ENCODE measurements at regions not wholly inside any gene's neighbourhood (a gene's known extent, or its start where the extent isn't known, plus 50 kb on each side); places are given as distances from the start of the nearest gene placed in this dataset.

DNA sequence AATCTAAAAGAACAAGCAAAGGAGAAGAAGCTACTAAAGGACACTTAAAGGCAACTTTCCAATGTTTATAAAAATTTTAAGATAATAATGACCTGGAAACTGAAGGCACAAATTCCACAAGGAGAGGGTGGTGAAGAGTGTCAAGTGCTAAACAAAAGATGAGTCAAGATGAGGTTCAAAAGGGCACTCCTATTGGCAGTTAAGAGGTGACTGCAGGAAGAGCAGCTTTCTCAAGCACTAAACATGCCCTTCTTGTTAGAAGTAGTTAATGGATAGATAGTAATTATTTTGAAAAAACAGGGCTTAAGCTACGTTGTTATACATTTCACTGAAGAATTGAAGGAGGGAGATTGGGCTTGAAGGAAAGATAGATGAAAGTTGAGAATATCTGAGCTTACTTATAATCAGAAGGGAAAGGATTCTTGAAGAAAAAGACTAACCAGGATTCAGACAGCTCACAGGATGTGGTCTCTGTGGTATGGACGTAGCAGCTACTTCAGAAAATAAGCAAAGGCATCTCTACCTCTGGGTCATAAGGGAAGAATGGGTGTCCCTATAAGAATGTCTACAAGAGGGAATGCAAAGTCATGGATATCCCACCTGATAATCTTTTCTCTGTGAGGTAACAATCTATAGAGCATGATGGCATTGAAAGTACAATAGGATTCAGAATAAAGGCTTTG, 454.7 kb upstream of the SLC39A10 start:
- Histone ChIP-seq H2AFZ (ENCODE audit: control insufficient read depth, low read depth, low read length) (no peak overlapping the region), H3K27ac (ENCODE audit: control insufficient read depth, insufficient read depth) (no peak overlapping the region), H3K4me1 (ENCODE audit: control insufficient read depth, insufficient read depth, low read length) (no peaks in the 10 kb centered on the region), H3K36me3 (ENCODE audit: control insufficient read depth in 2 of 2, insufficient read depth in 2 of 2, low read length in 1 of 2) (no peaks in the 10 kb centered on the region), H4K20me1 (ENCODE audit: control insufficient read depth, insufficient read depth) (no peaks in the 10 kb centered on the region), H3K4me2 (ENCODE audit: control insufficient read depth, insufficient read depth) (no peak overlapping the region), H3K4me3 (no peak overlapping the region), H3K27me3 (replicated peaks in 1 of 2; ENCODE audit: control insufficient read depth in 2 of 2, insufficient read depth in 2 of 2, low read length in 1 of 2) (no peaks in the 10 kb centered on the region), H3K9me3 (replicated peaks; ENCODE audit: control insufficient read depth, insufficient read depth, low read length) (no peaks in the 10 kb centered on the region), H3K9ac (ENCODE audit: control insufficient read depth, insufficient read depth, low read length) (no peak overlapping the region), H3K79me2 (ENCODE audit: control insufficient read depth, insufficient read depth, low read length) (no peaks in the 10 kb centered on the region)
- DNase-seq (ENCODE audit: low read depth, low spot score) (no peak), ATAC-seq (peak; percentile 38; the same call in 2 of the 3 replicates), FAIRE-seq (peak; percentile 23)
- TF ChIP-seq ZNF592 (IDR thresholded peaks at IDR 0.05) (no peak), BCL11A (IDR thresholded peaks at IDR 0.05; ENCODE audit: low read depth, low read length) (no peak), RUNX3 (IDR thresholded peaks at IDR 0.05; ENCODE audit: low read length) (no peak), STAT3 (IDR thresholded peaks at IDR 0.05; ENCODE audit: low read depth, low read length) (no peak), RELA (IDR thresholded peaks at IDR 0.05; ENCODE audit: borderline replicate concordance, partially characterized antibody) (no peak), NRF1 (conservative IDR thresholded peaks at IDR 0.05; ENCODE audit: low read depth, low read length) (no peak)
- ChIA-PET RAD21 (ENCODE audit: unreplicated experiment) (interaction anchor here (0.6 kb wide), 1 partner anchor 373 kb away, joined by 3 read pairs; no protein-coding TSS in a partner anchor), POLR2A (interaction anchor here (0.6 kb wide), 1 partner anchor 19 kb away, joined by 5 read pairs; no protein-coding TSS in a partner anchor), CTCF (interaction anchor here (1.1 kb wide), 1 partner anchor 15 kb away, joined by 5 read pairs; no protein-coding TSS in a partner anchor), SMC1A (ENCODE audit: uncharacterized antibody, unreplicated experiment) (interaction anchor here (1.3 to 1.4 kb wide), 2 partner anchors 9 to 155 kb away, joined by 3 to 4 read pairs; no protein-coding TSS in a partner anchor)
- BruUV-seq (replicated peaks) = no TSS peak
- 0% methylated on average over 2 of the region's 2 CpGs for WGBS (ENCODE audit: insufficient coverage, insufficient replicate concordance, low lambda C conversion rate, missing lambda C conversion rate)
- intact Hi-C loops (cut with micrococcal nuclease; ENCODE audit: unreplicated experiment) = no loop called here
- in situ Hi-C loops (cut with MboI) = no loop called here

Measured in GM12878 (cell line).